HG02870 (cell line): ENCODE measurements at regions not wholly inside any gene's neighbourhood (a gene's known extent, or its start where the extent isn't known, plus 50 kb on each side); places are given as distances from the start of the nearest gene placed in this dataset.

Source experiments
- ATAC-seq: cut with Tn5 transposase; IDR thresholded peaks from one replicate; pipeline ENCODE4 v1.9.1; 2021; ENCODE audit warnings: mild to moderate bottlenecking, moderate library complexity; ENCODE audit not compliant: unreplicated experiment

- ATAC-seq, result no peak
These were observed 181.6 kb upstream of the GPR12 start for GRCh38 chr13:26942184-26942583.

GRCh38 chr13:26941345-26942174 lies 181.0 kb upstream of the GPR12 start:
- ATAC-seq, result no peak

- ATAC-seq, result no peak
These were observed 173.5 kb upstream of the GPR12 start for GRCh38 chr13:26934096-26934495.

GRCh38 chr13:26932465-26932864 lies 171.9 kb upstream of the GPR12 start:
- ATAC-seq, result no peak

GRCh38 chr13:26929971-26930730 lies 169.6 kb upstream of the GPR12 start:
- no peak for ATAC-seq

- no peak for ATAC-seq
These were observed 166.9 kb upstream of the GPR12 start for GRCh38 chr13:26927511-26927910.

- ATAC-seq, result no peak
These were observed 165.8 kb upstream of the GPR12 start for GRCh38 chr13:26926371-26926770.

- ATAC-seq, result no peak
These were observed 163.4 kb upstream of the GPR12 start for GRCh38 chr13:26923824-26924605.

- no peak for ATAC-seq
These were observed 161.3 kb upstream of the GPR12 start for GRCh38 chr13:26921918-26922317.

GRCh38 chr13:26920614-26921355 lies 160.2 kb upstream of the GPR12 start:
- ATAC-seq, result no peak

GRCh38 chr13:26919732-26920131 lies 159.1 kb upstream of the GPR12 start:
- ATAC-seq, result no peak

GRCh38 chr13:26919311-26919710 lies 158.7 kb upstream of the GPR12 start:
- ATAC-seq, result no peak

- no peak for ATAC-seq
These were observed 154.0 kb upstream of the GPR12 start for GRCh38 chr13:26914624-26915023.

- no peak for ATAC-seq
These were observed 153.6 kb upstream of the GPR12 start for GRCh38 chr13:26914148-26914547.

- no peak for ATAC-seq
These were observed 150.3 kb upstream of the GPR12 start for GRCh38 chr13:26910754-26911465.

GRCh38 chr13:26909477-26909876 lies 148.9 kb upstream of the GPR12 start:
- no peak for ATAC-seq

- ATAC-seq, result no peak
These were observed 147.5 kb upstream of the GPR12 start for GRCh38 chr13:26908126-26908525.

- no peak for ATAC-seq
These were observed 138.6 kb upstream of the GPR12 start for GRCh38 chr13:26899202-26899601.

- no peak for ATAC-seq
These were observed 137.3 kb upstream of the GPR12 start for GRCh38 chr13:26897706-26898550.
